Activated effector memory CD4-positive, alpha-beta T cell treated with Interleukin-2 at 50 U/mL for 16 hours (primary cell): ENCODE measurements at regions not wholly inside any gene's neighbourhood (a gene's known extent, or its start where the extent isn't known, plus 50 kb on each side); places are given as distances from the start of the nearest gene placed in this dataset.

Source experiments
- DNase-seq: peaks from one replicate; pipeline ENCODE4 v3.0.0-alpha.2; 2020

DNA sequence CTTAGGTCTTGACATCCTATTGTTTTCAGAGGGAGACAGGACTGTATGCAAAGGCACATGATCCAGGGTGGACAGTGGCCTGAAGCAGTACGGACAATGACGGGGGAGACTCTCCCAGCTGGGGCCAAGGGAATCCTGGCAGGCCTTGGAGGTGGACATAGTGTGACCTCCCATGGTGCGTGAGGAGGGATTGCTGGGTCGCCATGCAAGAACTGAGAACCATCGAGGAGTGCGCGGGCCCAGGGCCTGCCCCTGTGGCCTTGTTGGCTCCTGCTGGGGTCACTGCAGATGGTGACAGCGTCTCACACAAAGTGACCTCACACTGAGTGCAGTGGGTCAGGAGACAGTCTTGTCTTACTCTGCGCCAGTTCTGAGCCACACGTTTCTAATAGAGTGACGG lies 192.4 kb downstream of the GADD45G start:
- DNase-seq: no peak

- no peak for DNase-seq
These were observed 193.2 kb downstream of the GADD45G start for GRCh38 chr9:89797937-89798455.

DNA sequence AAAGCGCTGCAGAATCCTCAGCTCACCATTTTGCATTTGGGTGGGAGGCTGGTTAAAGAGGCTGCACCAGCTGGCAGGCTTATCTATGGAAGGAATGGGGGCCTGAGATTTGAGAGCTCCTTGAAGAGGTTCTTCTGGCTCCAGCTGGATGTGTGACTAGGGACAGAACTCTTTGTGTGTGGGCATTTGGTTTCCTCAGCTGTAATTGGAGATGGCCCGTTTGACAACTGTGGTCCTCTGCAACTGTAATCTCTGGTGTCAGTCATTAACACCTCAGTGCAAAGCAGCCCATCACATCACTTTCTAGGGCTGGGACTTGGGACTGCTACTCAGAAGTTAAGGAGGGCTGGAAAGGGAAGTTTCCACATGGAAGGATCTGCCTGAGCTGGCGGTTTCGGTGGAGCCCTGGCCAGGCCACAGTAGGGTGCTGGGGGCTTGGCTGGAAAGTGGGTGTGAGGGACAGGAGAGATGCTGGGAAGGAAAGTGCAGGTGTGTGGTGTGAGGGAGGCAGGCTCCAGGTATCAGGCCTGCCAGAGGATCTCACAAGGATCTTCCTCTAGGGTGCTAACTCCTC lies 193.8 kb downstream of the GADD45G start:
- DNase-seq: no peak

- DNase-seq: no peak
These were observed 194.4 kb downstream of the GADD45G start for GRCh38 chr9:89799221-89799620.

DNA sequence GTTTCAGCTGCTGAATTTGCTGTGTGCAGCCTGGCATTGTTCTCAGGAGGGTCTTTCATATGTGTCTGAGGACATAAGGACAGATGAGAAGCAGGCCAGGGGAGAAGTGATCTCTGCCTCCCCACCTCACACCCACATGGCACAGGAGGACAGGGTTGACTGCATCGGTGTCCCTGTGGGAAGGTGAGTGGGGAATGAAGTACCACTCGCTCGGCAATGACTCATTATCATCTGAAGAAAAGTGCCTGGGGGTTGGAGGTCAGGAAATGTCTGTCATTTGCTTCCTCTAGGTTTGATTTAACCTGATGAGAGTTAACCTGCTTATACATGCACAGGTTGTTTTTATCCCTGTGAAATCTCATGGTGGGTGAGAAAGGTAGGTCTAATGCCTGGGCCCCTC lies 195.0 kb downstream of the GADD45G start:
- no peak for DNase-seq

GRCh38 chr9:89801341-89801740 lies 196.5 kb downstream of the GADD45G start:
- no peak for DNase-seq

GRCh38 chr9:89801742-89802670 lies 197.2 kb downstream of the GADD45G start:
- no peak for DNase-seq

- DNase-seq: no peak
These were observed 198.1 kb downstream of the GADD45G start for GRCh38 chr9:89802781-89803355.

DNA sequence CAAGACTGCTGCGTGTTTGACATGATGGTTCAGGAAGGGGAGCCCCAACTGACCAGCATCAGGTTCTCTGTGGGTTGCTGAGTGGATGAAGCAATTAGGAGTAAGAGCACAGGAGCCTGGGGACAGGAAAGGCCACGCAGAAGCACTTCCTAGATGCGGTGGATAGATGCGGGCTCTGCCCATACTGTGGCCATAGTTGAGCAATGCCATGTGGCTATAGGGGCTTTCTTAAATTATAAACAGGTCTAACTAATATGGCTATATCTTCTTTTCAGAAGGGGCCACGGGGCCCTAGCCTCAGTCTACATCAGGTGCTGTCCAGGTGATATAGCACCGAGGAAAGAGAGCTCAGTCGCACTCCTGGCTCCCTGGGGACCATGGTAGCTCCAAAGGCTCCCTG lies 198.6 kb downstream of the GADD45G start:
- no peak for DNase-seq

DNA sequence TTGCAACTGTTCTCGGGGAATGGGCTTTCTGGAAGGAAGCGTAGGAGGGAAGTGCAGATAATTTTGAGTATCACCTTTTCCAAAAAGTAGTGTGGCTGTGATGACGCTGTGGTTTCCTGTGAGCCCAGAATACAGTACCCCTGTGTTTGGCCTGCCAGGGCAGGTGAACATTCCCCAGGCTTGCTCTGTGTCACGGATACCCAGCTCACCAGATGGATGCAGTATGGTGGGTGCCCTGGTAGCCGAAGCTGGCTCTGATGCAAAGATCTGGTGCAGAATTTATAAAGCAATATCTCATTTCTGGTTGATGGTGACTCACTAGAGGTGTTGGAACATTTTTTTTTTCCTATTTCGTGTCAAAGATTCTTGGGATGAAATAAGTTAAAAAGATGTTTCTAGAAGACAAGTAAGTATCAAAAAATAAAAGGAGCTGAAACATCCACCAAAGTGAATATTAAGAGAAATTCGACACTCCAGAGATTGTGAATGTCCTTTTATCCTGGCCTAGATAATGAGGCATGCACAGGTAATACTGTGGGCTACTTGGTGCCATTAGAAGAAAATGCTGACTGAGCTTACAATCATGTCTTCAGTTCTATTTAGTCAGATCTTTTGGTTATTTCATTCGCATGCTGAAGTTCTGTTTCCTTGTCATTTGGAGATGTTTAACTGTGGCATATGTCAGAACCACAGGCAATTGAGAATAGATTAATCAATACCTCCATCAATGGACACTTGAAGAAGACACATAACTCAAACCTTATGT lies 200.1 kb downstream of the GADD45G start:
- DNase-seq: no peak

DNA sequence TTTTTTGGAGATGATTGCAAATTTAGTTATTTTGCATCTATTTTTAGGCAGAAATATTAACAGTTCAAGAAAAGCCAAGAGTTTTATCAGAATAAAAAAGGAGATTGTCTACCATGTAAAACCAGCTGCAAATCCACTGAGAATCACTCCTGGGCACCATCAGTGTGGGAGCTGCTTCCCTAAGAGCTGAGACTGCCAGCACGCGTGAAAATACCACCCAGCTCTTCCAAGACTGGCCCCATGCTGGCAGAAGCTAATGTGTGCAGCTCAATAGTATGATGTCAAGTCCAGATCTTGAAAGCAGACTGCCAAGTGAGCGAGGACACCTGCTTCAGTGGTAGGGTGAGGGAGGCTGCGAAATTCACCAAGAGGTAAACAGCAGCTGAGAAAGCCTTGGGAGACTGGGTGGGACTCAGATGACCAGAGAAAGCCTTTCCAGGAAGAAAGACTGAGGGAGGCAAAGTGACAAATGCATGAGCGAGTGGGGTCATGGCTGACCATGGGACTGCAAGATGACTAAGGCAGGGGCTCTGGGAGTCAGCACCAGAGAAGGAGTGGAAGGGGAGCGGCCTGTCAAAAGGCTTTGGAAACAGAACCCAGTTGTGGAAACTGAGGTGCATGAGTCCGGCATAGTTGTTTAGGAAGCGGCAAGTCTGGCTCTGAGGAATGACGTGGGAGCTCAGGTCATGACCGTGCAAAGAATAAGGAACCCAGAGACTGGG lies 200.9 kb downstream of the GADD45G start:
- DNase-seq: no peak

DNA sequence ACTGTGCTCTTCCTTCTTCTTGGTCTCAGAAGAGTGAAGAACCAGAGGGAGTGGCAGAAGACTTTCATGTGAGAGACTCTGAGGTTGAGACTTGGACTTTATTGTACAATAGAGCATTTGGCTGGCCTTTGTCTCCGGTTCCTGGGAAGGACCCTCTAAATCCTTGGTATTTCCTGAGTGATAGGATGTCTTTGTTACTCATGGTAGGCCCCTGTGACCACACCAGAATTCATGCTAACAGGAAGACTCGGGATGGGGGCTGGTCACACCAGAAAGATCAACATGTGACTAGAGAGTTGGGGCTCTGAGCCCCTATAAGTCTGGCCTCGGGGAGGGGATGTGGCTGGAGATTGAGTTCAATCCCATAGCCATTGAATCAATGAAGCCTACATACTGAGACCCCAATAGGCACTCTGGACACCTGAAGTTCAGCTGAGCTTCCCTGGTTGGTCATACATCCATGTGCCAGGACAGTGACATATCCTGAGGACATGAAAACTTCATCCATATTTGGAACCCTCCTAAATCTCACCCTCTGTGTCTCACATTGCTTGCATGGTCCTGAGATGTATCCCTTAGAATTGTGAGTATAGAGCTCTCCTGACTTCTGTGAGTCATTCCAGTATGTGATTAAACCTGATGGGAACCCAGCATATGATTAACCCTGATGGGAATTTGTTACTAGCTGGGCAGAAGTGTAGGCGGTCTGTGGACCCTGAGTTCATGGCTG lies 201.7 kb downstream of the GADD45G start:
- no peak for DNase-seq

DNA sequence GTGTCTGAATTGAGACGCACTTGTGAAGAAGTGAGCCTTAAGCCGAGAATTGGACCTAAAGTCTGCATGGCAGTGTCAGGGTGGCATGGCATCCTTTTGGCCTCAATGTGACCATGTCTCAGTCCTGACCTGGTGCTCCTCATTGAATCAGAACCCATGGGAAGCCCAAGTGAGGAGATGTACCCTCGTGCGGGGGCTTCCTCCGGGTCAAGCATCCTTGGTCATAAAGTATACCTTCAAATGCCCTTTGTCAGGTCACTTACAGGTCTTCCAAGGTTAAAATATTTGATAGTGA lies 202.2 kb downstream of the GADD45G start:
- DNase-seq: no peak

DNA sequence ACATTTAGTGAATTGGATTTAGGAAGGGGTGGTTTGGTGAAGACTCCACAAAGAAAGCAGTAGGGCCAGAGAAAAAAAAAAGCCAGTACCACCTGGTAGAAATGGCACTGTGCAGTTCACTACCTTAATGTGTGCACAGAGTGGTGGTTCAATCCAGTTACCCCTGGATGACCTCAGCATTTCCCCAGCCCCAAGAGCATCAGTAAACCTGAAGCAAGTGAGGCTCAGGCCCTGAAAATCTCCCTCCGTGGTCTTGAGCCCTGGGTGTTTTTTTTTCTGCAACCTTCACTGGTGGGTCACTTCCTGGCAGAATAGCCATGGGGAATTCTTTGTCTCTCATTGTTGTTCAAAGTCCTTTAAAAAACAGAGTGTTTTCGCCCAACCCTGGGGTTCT lies 202.9 kb downstream of the GADD45G start:
- no peak for DNase-seq

DNA sequence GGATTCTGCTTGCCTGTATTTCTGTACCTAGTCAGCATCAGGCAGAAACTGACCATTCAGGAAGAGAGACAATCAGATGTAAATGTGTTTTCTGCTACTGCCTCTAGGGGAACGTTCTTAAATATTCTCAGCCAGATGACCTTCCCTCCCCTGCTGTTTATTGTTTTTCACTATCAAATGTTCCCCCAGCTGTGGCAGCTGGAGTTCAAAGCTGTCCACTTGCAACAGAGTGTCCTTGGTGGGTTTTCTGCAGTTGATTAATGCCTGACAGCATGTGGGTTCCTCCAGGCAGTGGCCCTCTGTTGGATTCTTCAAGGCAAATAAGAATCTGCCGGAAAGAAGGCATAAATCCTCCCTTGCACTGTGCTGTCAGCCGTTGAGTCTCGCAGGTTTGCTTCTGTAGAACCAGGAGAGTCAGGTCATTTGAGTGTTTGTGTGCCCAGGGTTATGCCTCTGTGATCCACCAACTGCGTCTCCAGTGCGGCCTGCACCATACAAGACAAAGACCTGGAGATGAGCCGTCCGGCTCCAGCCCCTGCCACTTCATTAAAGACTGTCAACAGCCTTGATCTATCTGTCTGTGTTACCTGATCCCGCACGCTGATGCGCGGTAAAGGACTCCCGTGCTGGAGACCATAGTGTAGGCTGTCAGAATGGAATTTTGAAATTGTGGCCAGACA lies 203.4 kb downstream of the GADD45G start:
- DNase-seq: no peak

DNA sequence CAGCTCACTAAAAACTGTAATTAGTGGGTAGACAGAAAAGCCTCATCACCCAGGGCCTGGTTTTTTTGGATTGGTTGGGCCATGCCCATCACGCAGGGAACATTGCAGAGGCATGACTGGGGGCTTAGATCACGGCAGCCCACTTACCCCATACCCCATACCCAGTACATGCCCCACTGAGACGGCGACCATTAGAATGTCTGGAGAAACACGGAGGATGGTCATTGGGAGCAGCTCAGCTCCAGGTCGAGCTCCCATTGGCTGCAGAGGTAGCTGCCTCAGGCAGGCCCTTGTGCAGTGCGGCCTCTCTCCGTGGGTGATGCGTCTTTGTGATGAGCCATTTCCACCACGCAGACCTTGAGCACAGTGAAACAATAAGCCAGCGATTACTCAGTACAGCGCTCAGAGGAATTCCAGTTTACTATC lies 204.0 kb downstream of the GADD45G start:
- DNase-seq: no peak

GRCh38 chr9:89810431-89810830 lies 205.6 kb downstream of the GADD45G start:
- no peak for DNase-seq

GRCh38 chr9:89811356-89811755 lies 206.5 kb downstream of the GADD45G start:
- DNase-seq: no peak

DNA sequence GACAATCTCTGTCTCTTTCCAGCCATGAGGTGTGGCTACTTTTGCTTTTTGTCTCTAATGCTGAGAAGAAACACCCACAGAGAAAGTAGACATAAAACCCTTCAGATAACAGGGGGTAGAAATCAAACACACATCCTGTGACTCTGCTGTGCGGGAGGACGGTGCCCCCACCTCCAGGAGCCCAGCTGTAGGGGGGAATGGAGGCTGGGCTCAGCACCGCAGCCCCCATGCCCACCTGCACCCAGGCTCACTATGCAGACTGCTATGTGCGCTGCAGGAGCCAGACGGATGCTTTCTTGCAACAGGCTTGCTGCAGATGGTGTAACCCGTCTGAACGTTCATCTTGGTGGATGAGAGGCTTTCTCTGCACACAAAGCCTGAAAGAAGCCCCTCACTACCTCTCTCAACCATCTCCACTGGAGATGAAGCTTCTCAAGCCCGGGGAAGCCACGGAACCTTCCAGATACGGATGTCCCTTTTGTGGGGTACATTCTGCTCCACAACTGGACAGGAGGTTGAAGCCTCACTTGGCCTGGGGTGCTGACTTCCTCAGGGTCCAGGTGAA lies 207.2 kb downstream of the GADD45G start:
- DNase-seq: no peak

DNA sequence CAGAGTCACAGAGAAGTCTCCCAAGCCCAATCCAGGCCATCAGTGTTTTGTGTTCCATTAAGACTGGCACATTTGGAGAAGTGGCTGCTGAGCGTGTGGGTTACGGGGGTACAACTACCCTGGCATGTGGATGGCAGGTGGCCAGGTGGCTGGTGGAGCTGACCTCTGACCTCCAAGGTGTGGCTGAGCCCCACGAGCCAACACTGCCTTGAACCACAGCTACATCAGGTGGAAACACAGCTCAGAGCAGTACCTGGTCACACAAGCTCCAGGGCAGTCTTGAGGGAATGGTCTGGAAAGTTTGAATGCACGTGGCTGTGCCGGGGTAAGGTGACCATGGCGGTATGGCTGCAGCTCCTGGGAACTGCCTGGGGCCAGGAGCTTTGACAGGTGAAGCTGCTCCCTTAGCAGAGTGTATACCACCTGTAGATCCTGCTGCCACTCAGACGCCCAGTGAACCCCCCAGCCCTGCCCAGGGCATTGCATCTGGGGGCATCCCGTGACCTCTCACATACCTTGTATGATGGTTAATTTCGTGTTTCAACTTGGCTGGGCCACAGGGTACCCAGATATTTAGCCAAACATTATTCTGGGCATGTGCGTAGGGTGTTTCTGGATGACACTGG lies 207.9 kb downstream of the GADD45G start:
- no peak for DNase-seq

DNA sequence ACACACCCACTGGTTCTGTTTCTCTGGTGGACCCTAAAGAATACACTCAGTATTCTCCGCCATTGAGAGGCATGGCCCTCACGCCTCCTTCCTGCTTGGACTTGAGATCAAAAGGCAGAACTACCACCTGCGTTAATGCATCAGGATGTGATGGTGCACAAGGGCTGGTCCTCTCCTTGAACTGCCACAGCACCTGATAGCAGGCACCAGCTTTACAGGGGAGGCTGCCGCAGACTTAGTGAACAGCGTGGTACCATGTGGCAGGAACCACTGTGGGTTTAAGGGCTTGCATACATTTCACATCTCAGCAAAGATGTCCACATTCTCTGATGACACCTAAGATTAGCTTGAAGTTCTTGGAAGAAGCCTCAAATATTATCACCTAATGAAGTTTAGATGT lies 208.7 kb downstream of the GADD45G start:
- no peak for DNase-seq
